PFSK-1 (cell line): ENCODE measurements at regions not wholly inside any gene's neighbourhood (a gene's known extent, or its start where the extent isn't known, plus 50 kb on each side); places are given as distances from the start of the nearest gene placed in this dataset.

Source experiments
- FOXP2 ChIP-seq: optimal IDR thresholded peaks from 2 replicates; pipeline ENCODE3; 2011; ENCODE audit warnings: borderline replicate concordance, control low read depth, inconsistent platforms; ENCODE audit not compliant: insufficient read depth; ENCODE audit errors: extremely low read length, extremely low read depth
- POLR2AphosphoS5 ChIP-seq: IDR thresholded peaks from 2 replicates; pipeline ENCODE4 v1.6.1; 2012; ENCODE audit warnings: low read depth, mild to moderate bottlenecking, control low read depth, low read length, moderate library complexity
- REST ChIP-seq, 2 experiments: IDR thresholded peaks; 2 replicates each; pipeline versions ENCODE4 v1.6.1 to v1.8.0; 2011 to 2012; ENCODE audit warnings: low read depth in 2 of 2, low read length in 2 of 2, control low read depth in 1 of 2, inconsistent platforms in 1 of 2, mild to moderate bottlenecking in 1 of 2, moderate library complexity in 1 of 2; ENCODE audit not compliant: insufficient read depth in 1 of 2
- SIN3A ChIP-seq: IDR thresholded peaks from 2 replicates; pipeline ENCODE4 v1.6.1; 2012; ENCODE audit warnings: mild to moderate bottlenecking, low read length, moderate library complexity, borderline replicate concordance; ENCODE audit not compliant: insufficient read depth
- TAF1 ChIP-seq: IDR thresholded peaks from 2 replicates; pipeline ENCODE4 v1.6.1; 2012; ENCODE audit warnings: low read length, control low read depth, borderline replicate concordance; ENCODE audit not compliant: insufficient read depth

GRCh38 chr11:127281534-127281933 is 281.0 kb upstream of the KIRREL3 start:
- TF ChIP-seq POLR2AphosphoS5 (no peak), SIN3A (no peak), TAF1 (no peak), REST (IDR thresholded peaks at IDR 0.05; ENCODE audit: insufficient read depth in 1 of 2, low read depth in 2 of 2, low read length in 2 of 2) (no peak), FOXP2 (no peak)

- TF ChIP-seq TAF1 (no peak), SIN3A (no peak), POLR2AphosphoS5 (no peak), FOXP2 (no peak), REST (IDR thresholded peaks at IDR 0.05; ENCODE audit: insufficient read depth in 1 of 2, low read depth in 2 of 2, low read length in 2 of 2) (no peak)
Observed at GRCh38 chr11:127275774-127276173, 275.2 kb upstream of the KIRREL3 start.

- TF ChIP-seq REST (IDR thresholded peaks at IDR 0.05; ENCODE audit: insufficient read depth in 1 of 2, low read depth in 2 of 2, low read length in 2 of 2) (no peak), FOXP2 (no peak), TAF1 (no peak), SIN3A (no peak), POLR2AphosphoS5 (no peak)
Observed at GRCh38 chr11:127274328-127274676, 273.7 kb upstream of the KIRREL3 start.

GRCh38 chr11:127273593-127274327 is 273.2 kb upstream of the KIRREL3 start:
- TF ChIP-seq POLR2AphosphoS5 (no peak), TAF1 (no peak), FOXP2 (no peak), SIN3A (no peak), REST (IDR thresholded peaks at IDR 0.05; ENCODE audit: insufficient read depth in 1 of 2, low read depth in 2 of 2, low read length in 2 of 2) (no peak)

GRCh38 chr11:127270851-127271250 is 270.3 kb upstream of the KIRREL3 start:
- TF ChIP-seq POLR2AphosphoS5: no peak
- TF ChIP-seq SIN3A: no peak
